Rectal smooth muscle tissue (tissue), 1 donor: ENCODE measurements at regions not wholly inside any gene's neighbourhood (a gene's known extent, or its start where the extent isn't known, plus 50 kb on each side); places are given as distances from the start of the nearest gene placed in this dataset.

Experiments
- H3K27ac ChIP-seq: one replicate; pipeline ENCODE4 v1.7.0; 2013; ENCODE audit warnings: low read depth, low read length, inconsistent platforms
- H3K27me3 ChIP-seq: one replicate; pipeline ENCODE4 v1.7.0; 2013; ENCODE audit warnings: low read length; ENCODE audit not compliant: control insufficient read depth, insufficient read depth
- H3K36me3 ChIP-seq: one replicate; pipeline ENCODE4 v1.7.0; 2013; ENCODE audit warnings: low read length; ENCODE audit not compliant: control insufficient read depth, insufficient read depth
- H3K4me1 ChIP-seq: one replicate; pipeline ENCODE4 v1.7.0; 2013; ENCODE audit warnings: low read length; ENCODE audit not compliant: control insufficient read depth, insufficient read depth
- H3K4me3 ChIP-seq: one replicate; pipeline ENCODE4 v1.7.0; 2013; ENCODE audit warnings: low read length
- H3K9ac ChIP-seq: one replicate; pipeline ENCODE4 v1.7.0; 2013; ENCODE audit warnings: low read length

GRCh38 chr16:14356064-14356463, 274.0 kb downstream of the PARN start:
- no peaks in the 10 kb centered on the region for H3K27me3 ChIP-seq
- H3K9ac ChIP-seq = no peak overlapping the region
- H3K27ac ChIP-seq = no peak overlapping the region
- no peaks in the 10 kb centered on the region for H3K36me3 ChIP-seq
- H3K4me1 ChIP-seq = no peaks in the 10 kb centered on the region
- H3K4me3 ChIP-seq = no peak overlapping the region

- no peaks in the 10 kb centered on the region for H3K4me1 ChIP-seq
- no peak overlapping the region for H3K9ac ChIP-seq
- H3K27ac ChIP-seq = no peak overlapping the region
- no peaks in the 10 kb centered on the region for H3K27me3 ChIP-seq
- H3K36me3 ChIP-seq = no peaks in the 10 kb centered on the region
- no peak overlapping the region for H3K4me3 ChIP-seq
Observed at GRCh38 chr16:14354561-14355351, 275.3 kb downstream of the PARN start.

- Histone ChIP-seq H3K36me3 (no peaks in the 10 kb centered on the region), H3K4me1 (no peaks in the 10 kb centered on the region), H3K4me3 (no peak overlapping the region), H3K27me3 (no peaks in the 10 kb centered on the region), H3K9ac (no peak overlapping the region), H3K27ac (no peak overlapping the region)
Observed at GRCh38 chr16:14353340-14353739, 276.7 kb downstream of the PARN start.

GRCh38 chr16:14351647-14352046, 278.4 kb downstream of the PARN start:
- H3K27ac ChIP-seq = no peak overlapping the region

GRCh38 chr16:14350626-14351025, 279.4 kb downstream of the PARN start:
- H3K4me1 ChIP-seq = no peaks in the 10 kb centered on the region
- no peak overlapping the region for H3K4me3 ChIP-seq
- no peak overlapping the region for H3K27ac ChIP-seq
- no peak overlapping the region for H3K9ac ChIP-seq
- H3K27me3 ChIP-seq = no peaks in the 10 kb centered on the region
- H3K36me3 ChIP-seq = no peaks in the 10 kb centered on the region

More at GRCh38 chr16:14351647-14352046, 278.4 kb downstream of the PARN start:
- Histone ChIP-seq H3K4me1 (no peaks in the 10 kb centered on the region), H3K4me3 (no peak overlapping the region), H3K27me3 (no peaks in the 10 kb centered on the region), H3K9ac (no peak overlapping the region), H3K36me3 (no peaks in the 10 kb centered on the region)

- Histone ChIP-seq H3K27me3 (no peaks in the 10 kb centered on the region), H3K27ac (no peak overlapping the region), H3K4me3 (no peak overlapping the region), H3K4me1 (no peaks in the 10 kb centered on the region), H3K36me3 (no peaks in the 10 kb centered on the region), H3K9ac (no peak overlapping the region)
Observed at GRCh38 chr16:14350081-14350480, 279.0 kb downstream of the MRTFB start.

GRCh38 chr16:14347706-14348105, 276.6 kb downstream of the MRTFB start:
- H3K4me3 ChIP-seq = no peak overlapping the region
- no peaks in the 10 kb centered on the region for H3K27me3 ChIP-seq
- H3K4me1 ChIP-seq = no peaks in the 10 kb centered on the region
- no peak overlapping the region for H3K9ac ChIP-seq
- H3K27ac ChIP-seq = no peak overlapping the region
- no peaks in the 10 kb centered on the region for H3K36me3 ChIP-seq

GRCh38 chr16:14346278-14347142, 275.4 kb downstream of the MRTFB start:
- Histone ChIP-seq H3K27ac (no peak overlapping the region), H3K9ac (no peak overlapping the region), H3K36me3 (no peaks in the 10 kb centered on the region), H3K4me1 (no peaks in the 10 kb centered on the region), H3K4me3 (no peak overlapping the region), H3K27me3 (no peaks in the 10 kb centered on the region)

GRCh38 chr16:14345512-14346115, 274.5 kb downstream of the MRTFB start:
- no peak overlapping the region for H3K4me3 ChIP-seq
- H3K27me3 ChIP-seq = no peaks in the 10 kb centered on the region
- no peak overlapping the region for H3K27ac ChIP-seq

GRCh38 chr16:14344945-14345344, 273.8 kb downstream of the MRTFB start:
- H3K36me3 ChIP-seq = no peaks in the 10 kb centered on the region
- no peaks in the 10 kb centered on the region for H3K4me1 ChIP-seq
- no peaks in the 10 kb centered on the region for H3K27me3 ChIP-seq
- H3K9ac ChIP-seq = no peak overlapping the region
- H3K27ac ChIP-seq = no peak overlapping the region
- no peak overlapping the region for H3K4me3 ChIP-seq

More at GRCh38 chr16:14345512-14346115, 274.5 kb downstream of the MRTFB start:
- no peak overlapping the region for H3K9ac ChIP-seq
- H3K36me3 ChIP-seq = no peaks in the 10 kb centered on the region
- no peaks in the 10 kb centered on the region for H3K4me1 ChIP-seq

GRCh38 chr16:14344292-14344691, 273.2 kb downstream of the MRTFB start:
- Histone ChIP-seq H3K36me3 (no peaks in the 10 kb centered on the region), H3K9ac (no peak overlapping the region), H3K4me1 (no peaks in the 10 kb centered on the region), H3K27me3 (no peaks in the 10 kb centered on the region), H3K4me3 (no peak overlapping the region), H3K27ac (no peak overlapping the region)
